Neural cell (in vitro differentiated cells): ENCODE measurements at regions not wholly inside any gene's neighbourhood (a gene's known extent, or its start where the extent isn't known, plus 50 kb on each side); places are given as distances from the start of the nearest gene placed in this dataset.
"Not testable (repeated sequence)": the region's sequence is repeated elsewhere in the genome, so short reads cannot be mapped to it uniquely, and the experiment has no call there.

Experiments used
- H2AFZ ChIP-seq: fragments of 200-600, 300-800 bp; sonication (generic), shearing (Covaris generic); 2 replicates; pipeline ENCODE4 v1.6.0; 2014; ENCODE audit warnings: low read depth, mild to moderate bottlenecking, antibody characterized with exemption, low read length, moderate library complexity
- H3F3A ChIP-seq: fragments of 200-600 bp; shearing (Covaris generic); 2 replicates; pipeline ENCODE4 v1.6.1; 2016; ENCODE audit warnings: mild to moderate bottlenecking, moderate library complexity, mixed read lengths, antibody characterized with exemption, low read length; ENCODE audit not compliant: insufficient read depth, poor library complexity, severe bottlenecking
- H3K27ac ChIP-seq: fragments of 200-600, 300-800 bp; sonication (generic), shearing (Covaris generic); 2 replicates; pipeline ENCODE4 v1.5.1; 2014; ENCODE audit warnings: mild to moderate bottlenecking, low read length, moderate library complexity
- H3K27me3 ChIP-seq: fragments of 300-800, 200-600 bp; sonication (generic), shearing (Covaris generic); 2 replicates; pipeline ENCODE4 v1.6.0; 2014; ENCODE audit warnings: mild to moderate bottlenecking, low read depth, low read length, moderate library complexity; ENCODE audit not compliant: insufficient read depth
- H3K36me3 ChIP-seq: fragments of 300-800, 200-600 bp; sonication (generic), shearing (Covaris generic); 2 replicates; pipeline ENCODE4 v1.5.1; 2014; ENCODE audit warnings: mild to moderate bottlenecking, antibody characterized with exemption, low read length, moderate library complexity; ENCODE audit not compliant: insufficient read depth
- H3K4me2 ChIP-seq: fragments of 300-800, 200-600 bp; sonication (generic), shearing (Covaris generic); 2 replicates; pipeline ENCODE4 v1.6.0; 2014; ENCODE audit warnings: mild to moderate bottlenecking, low read length
- H3K4me3 ChIP-seq: fragments of 300-800, 200-600 bp; sonication (generic), shearing (Covaris generic); 2 replicates; pipeline ENCODE4 v1.5.1; 2014; ENCODE audit warnings: mild to moderate bottlenecking, low read length, moderate library complexity
- H3K79me2 ChIP-seq: fragments of 200-600 bp; shearing (Covaris generic); replicated peaks from 2 replicates; pipeline ENCODE4 v1.6.0; 2014; ENCODE audit warnings: mild to moderate bottlenecking, low read length, moderate library complexity; ENCODE audit not compliant: insufficient read depth
- H3K9ac ChIP-seq: fragments of 300-800, 200-600 bp; sonication (generic), shearing (Covaris generic); 2 replicates; pipeline ENCODE4 v1.6.1; 2016; ENCODE audit warnings: mild to moderate bottlenecking, low read length, mixed read lengths
- H3K9me2 ChIP-seq: fragments of 200-600 bp; shearing (Covaris generic); 2 replicates; pipeline ENCODE4 v1.6.1; 2016; ENCODE audit warnings: mild to moderate bottlenecking, low read length, mixed read lengths; ENCODE audit not compliant: insufficient read depth
- H3K9me3 ChIP-seq: fragments of 200-600, 300-800 bp; sonication (generic), shearing (Covaris generic); 2 replicates; pipeline ENCODE4 v1.6.1; 2016; ENCODE audit warnings: mild to moderate bottlenecking, mixed run types, low read length, moderate library complexity, mixed read lengths
- H4K20me1 ChIP-seq: fragments of 200-600 bp; shearing (Covaris generic); 2 replicates; pipeline ENCODE4 v1.6.1; 2016; ENCODE audit warnings: mild to moderate bottlenecking, mixed run types; ENCODE audit not compliant: insufficient read depth
- TF ChIP-seq, protein P1 (sequence below): fragments of 450-650 bp; IDR thresholded peaks from 2 replicates; pipeline ENCODE4 v1.5.1; 2014; ENCODE audit warnings: antibody characterized with exemption, mild to moderate bottlenecking, moderate library complexity; ENCODE audit not compliant: poor library complexity, severe bottlenecking

- not testable (repeated sequence) for H3K27ac ChIP-seq, H3K4me2 ChIP-seq, H3K9me2 ChIP-seq, H3K9me3 ChIP-seq, H3K79me2 ChIP-seq, H3F3A ChIP-seq, H3K36me3 ChIP-seq, H3K27me3 ChIP-seq, H4K20me1 ChIP-seq
- Histone ChIP-seq H2AFZ (peak overlapping the region; percentile 21), H3K4me3 (peak overlapping the region; percentile 67), H3K9ac (peak overlapping the region; percentile 50)
Measured at GRCh38 chr11:67805253-67806126, 131.1 kb upstream of the ALDH3B2 start.

- peak overlapping the region; percentile 20 for H3K9ac ChIP-seq
- not testable (repeated sequence) for H3K4me2 ChIP-seq
Measured at GRCh38 chr11:67804435-67805252, 130.2 kb upstream of the ALDH3B2 start.

DNA sequence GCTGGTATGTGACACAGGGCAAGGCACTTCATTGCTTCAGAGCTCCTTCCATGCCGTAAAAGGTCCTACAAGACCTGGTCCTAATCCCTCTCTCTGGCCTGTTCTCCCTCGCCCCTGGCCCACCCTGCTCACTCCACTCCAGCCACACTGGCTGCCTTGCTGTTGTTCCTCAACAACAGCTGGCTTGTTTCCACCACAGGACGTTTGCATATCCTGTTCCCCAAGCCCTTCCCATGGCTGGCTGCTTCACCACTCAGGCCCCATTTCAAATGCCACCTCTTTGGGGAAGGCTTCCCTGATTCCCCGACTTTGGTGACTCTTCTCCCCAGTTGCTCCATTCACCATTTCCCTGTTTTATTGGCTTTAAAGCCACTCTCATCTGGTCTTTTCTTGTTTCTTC is 129.1 kb upstream of the ALDH3B2 start:
- not testable (repeated sequence) for H3K4me3 ChIP-seq, H3K79me2 ChIP-seq, H3K9me2 ChIP-seq, H3K27me3 ChIP-seq, H2AFZ ChIP-seq, H3K9me3 ChIP-seq, H3K4me2 ChIP-seq, H3F3A ChIP-seq, H4K20me1 ChIP-seq, H3K36me3 ChIP-seq, H3K27ac ChIP-seq, H3K9ac ChIP-seq

More at GRCh38 chr11:67804435-67805252, 130.2 kb upstream of the ALDH3B2 start:
- Histone ChIP-seq H2AFZ (peak overlapping the region; percentile 21), H3K4me3 (peak overlapping the region; percentile 67)
- TF ChIP-seq, protein P1, sequence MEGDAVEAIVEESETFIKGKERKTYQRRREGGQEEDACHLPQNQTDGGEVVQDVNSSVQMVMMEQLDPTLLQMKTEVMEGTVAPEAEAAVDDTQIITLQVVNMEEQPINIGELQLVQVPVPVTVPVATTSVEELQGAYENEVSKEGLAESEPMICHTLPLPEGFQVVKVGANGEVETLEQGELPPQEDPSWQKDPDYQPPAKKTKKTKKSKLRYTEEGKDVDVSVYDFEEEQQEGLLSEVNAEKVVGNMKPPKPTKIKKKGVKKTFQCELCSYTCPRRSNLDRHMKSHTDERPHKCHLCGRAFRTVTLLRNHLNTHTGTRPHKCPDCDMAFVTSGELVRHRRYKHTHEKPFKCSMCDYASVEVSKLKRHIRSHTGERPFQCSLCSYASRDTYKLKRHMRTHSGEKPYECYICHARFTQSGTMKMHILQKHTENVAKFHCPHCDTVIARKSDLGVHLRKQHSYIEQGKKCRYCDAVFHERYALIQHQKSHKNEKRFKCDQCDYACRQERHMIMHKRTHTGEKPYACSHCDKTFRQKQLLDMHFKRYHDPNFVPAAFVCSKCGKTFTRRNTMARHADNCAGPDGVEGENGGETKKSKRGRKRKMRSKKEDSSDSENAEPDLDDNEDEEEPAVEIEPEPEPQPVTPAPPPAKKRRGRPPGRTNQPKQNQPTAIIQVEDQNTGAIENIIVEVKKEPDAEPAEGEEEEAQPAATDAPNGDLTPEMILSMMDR: peak; percentile 29
- H3K36me3 ChIP-seq, H3K9me3 ChIP-seq, H4K20me1 ChIP-seq, H3K9me2 ChIP-seq, H3F3A ChIP-seq, H3K79me2 ChIP-seq, H3K27me3 ChIP-seq, H3K27ac ChIP-seq: not testable (repeated sequence)

- H3K9me3 ChIP-seq, H3K4me3 ChIP-seq, H3K79me2 ChIP-seq, H3K4me2 ChIP-seq, H3K9ac ChIP-seq, H3K36me3 ChIP-seq, H3K27me3 ChIP-seq, H3K27ac ChIP-seq, H3F3A ChIP-seq, H4K20me1 ChIP-seq, H2AFZ ChIP-seq, H3K9me2 ChIP-seq: not testable (repeated sequence)
Measured at GRCh38 chr11:67803055-67803454, 128.6 kb upstream of the ALDH3B2 start.

DNA sequence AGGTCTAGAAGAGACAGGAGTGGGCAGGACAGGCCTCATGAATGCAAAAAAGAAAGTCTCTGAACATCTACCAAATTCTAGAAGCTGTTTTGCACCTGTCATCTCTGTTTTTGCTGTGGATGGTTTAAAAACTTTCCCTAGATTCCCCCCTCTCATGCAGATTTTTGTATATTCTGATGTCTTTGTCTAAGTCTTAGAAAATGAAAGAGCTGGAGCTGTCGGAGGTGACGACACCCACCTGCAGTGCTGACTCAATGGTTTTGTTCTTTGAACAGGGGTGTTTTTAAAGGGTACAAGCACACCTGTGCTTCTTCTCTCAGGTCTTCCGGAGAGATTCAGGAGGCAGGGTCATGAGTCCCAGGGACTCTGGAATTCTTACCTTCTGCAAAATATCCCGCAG is 128.2 kb upstream of the ALDH3B2 start:
- H3K27ac ChIP-seq, H3K9me2 ChIP-seq, H3K4me2 ChIP-seq, H3K36me3 ChIP-seq, H2AFZ ChIP-seq, H3K27me3 ChIP-seq, H3K4me3 ChIP-seq, H4K20me1 ChIP-seq, H3K9ac ChIP-seq, H3F3A ChIP-seq, H3K79me2 ChIP-seq, H3K9me3 ChIP-seq: not testable (repeated sequence)

DNA sequence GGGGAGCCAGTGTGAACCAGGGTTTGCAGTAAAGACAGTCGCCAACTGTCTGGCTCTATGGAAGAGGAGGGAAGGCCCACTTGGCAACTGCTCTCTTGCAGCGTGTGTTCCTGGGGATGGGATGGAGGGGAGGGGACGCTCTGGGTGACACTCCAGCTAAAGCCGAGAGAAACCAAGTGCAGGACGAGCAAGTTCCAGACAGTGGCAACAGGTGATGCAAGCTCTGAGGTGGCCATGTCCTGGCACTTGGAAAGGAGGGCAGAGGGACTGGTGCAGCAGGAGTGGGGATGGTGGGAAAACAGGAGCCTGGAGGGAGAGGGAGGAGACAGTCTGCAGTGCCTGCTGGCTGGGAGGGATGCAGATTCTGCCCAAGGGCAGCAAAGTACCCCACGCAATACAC is 127.0 kb upstream of the ALDH3B2 start:
- not testable (repeated sequence) for H3K9me2 ChIP-seq, H3K79me2 ChIP-seq, H4K20me1 ChIP-seq, H3K27ac ChIP-seq, H2AFZ ChIP-seq, H3K27me3 ChIP-seq, H3K4me3 ChIP-seq, H3K36me3 ChIP-seq, H3K9me3 ChIP-seq, H3K4me2 ChIP-seq, H3K9ac ChIP-seq, H3F3A ChIP-seq

GRCh38 chr11:67800591-67800990 is 126.2 kb upstream of the ALDH3B2 start:
- not testable (repeated sequence) for H3F3A ChIP-seq, H3K36me3 ChIP-seq, H3K79me2 ChIP-seq, H3K27ac ChIP-seq, H3K4me2 ChIP-seq, H3K9me2 ChIP-seq, H3K9ac ChIP-seq, H3K9me3 ChIP-seq, H3K27me3 ChIP-seq, H3K4me3 ChIP-seq, H2AFZ ChIP-seq, H4K20me1 ChIP-seq
